ENCODE measurements at regions not wholly inside any gene's neighbourhood (a gene's known extent, or its start where the extent isn't known, plus 50 kb on each side); places are given as distances from the start of the nearest gene placed in this dataset.

- H3K27ac ChIP-seq (ENCODE audit: low read length): no peak overlapping the region
- no CpG with 5 or more reads among the region's 3 CpGs for WGBS (ENCODE audit: insufficient coverage, low lambda C conversion rate)
- H3K4me3 ChIP-seq (ENCODE audit: low read length): no peak overlapping the region
- H3K4me1 ChIP-seq (ENCODE audit: control insufficient read depth, insufficient read depth, low read length): no peaks in the 10 kb centered on the region
- H3K27me3 ChIP-seq (ENCODE audit: control insufficient read depth, insufficient read depth, low read length): no peaks in the 10 kb centered on the region
- no peak for DNase-seq
- H3K36me3 ChIP-seq (ENCODE audit: control insufficient read depth, insufficient read depth, low read length): no peaks in the 10 kb centered on the region
- no peaks in the 10 kb centered on the region for H3K9me3 ChIP-seq (ENCODE audit: control insufficient read depth, low read depth, low read length)
Measured at GRCh38 chr21:26708223-26708800, 135.2 kb upstream of the CYYR1 start.

GRCh38 chr21:26707246-26707645 lies 134.2 kb upstream of the CYYR1 start:
- H3K4me1 ChIP-seq (ENCODE audit: control insufficient read depth, insufficient read depth, low read length): no peaks in the 10 kb centered on the region
- no peaks in the 10 kb centered on the region for H3K9me3 ChIP-seq (ENCODE audit: control insufficient read depth, low read depth, low read length)
- H3K27me3 ChIP-seq (ENCODE audit: control insufficient read depth, insufficient read depth, low read length): no peaks in the 10 kb centered on the region
- no peaks in the 10 kb centered on the region for H3K36me3 ChIP-seq (ENCODE audit: control insufficient read depth, insufficient read depth, low read length)
- no peak overlapping the region for H3K27ac ChIP-seq (ENCODE audit: low read length)
- H3K4me3 ChIP-seq (ENCODE audit: low read length): no peak overlapping the region
- DNase-seq: no peak
- no CpG with 5 or more reads among the region's 2 CpGs for WGBS (ENCODE audit: insufficient coverage, low lambda C conversion rate)

GRCh38 chr21:26698416-26698815 lies 125.3 kb upstream of the CYYR1 start:
- no peak for DNase-seq
- Histone ChIP-seq H3K27ac (ENCODE audit: low read length) (no peak overlapping the region), H3K9me3 (ENCODE audit: control insufficient read depth, low read depth, low read length) (no peaks in the 10 kb centered on the region), H3K36me3 (ENCODE audit: control insufficient read depth, insufficient read depth, low read length) (no peaks in the 10 kb centered on the region), H3K4me1 (ENCODE audit: control insufficient read depth, insufficient read depth, low read length) (no peaks in the 10 kb centered on the region), H3K27me3 (ENCODE audit: control insufficient read depth, insufficient read depth, low read length) (no peaks in the 10 kb centered on the region), H3K4me3 (ENCODE audit: low read length) (no peak overlapping the region)
- 80% methylated on average over 1 of the region's 3 CpGs for WGBS (ENCODE audit: insufficient coverage, low lambda C conversion rate)

GRCh38 chr21:26691416-26691815 lies 118.3 kb upstream of the CYYR1 start:
- H3K4me3 ChIP-seq (ENCODE audit: low read length): no peak overlapping the region
- H3K27me3 ChIP-seq (ENCODE audit: control insufficient read depth, insufficient read depth, low read length): no peaks in the 10 kb centered on the region
- H3K4me1 ChIP-seq (ENCODE audit: control insufficient read depth, insufficient read depth, low read length): no peaks in the 10 kb centered on the region
- H3K27ac ChIP-seq (ENCODE audit: low read length): no peak overlapping the region
- H3K9me3 ChIP-seq (ENCODE audit: control insufficient read depth, low read depth, low read length): no peaks in the 10 kb centered on the region
- no peaks in the 10 kb centered on the region for H3K36me3 ChIP-seq (ENCODE audit: control insufficient read depth, insufficient read depth, low read length)
- DNase-seq: no peak
- WGBS (ENCODE audit: insufficient coverage, low lambda C conversion rate): 90% methylated on average over 2 of the region's 2 CpGs

GRCh38 chr21:26686705-26687104 lies 113.6 kb upstream of the CYYR1 start:
- no peaks in the 10 kb centered on the region for H3K9me3 ChIP-seq (ENCODE audit: control insufficient read depth, low read depth, low read length)
- H3K4me3 ChIP-seq (ENCODE audit: low read length): no peak overlapping the region
- no peak for DNase-seq
- H3K27ac ChIP-seq (ENCODE audit: low read length): no peak overlapping the region
- no peaks in the 10 kb centered on the region for H3K27me3 ChIP-seq (ENCODE audit: control insufficient read depth, insufficient read depth, low read length)
- no peaks in the 10 kb centered on the region for H3K36me3 ChIP-seq (ENCODE audit: control insufficient read depth, insufficient read depth, low read length)
- WGBS (ENCODE audit: insufficient coverage, low lambda C conversion rate): 100% methylated on average over 2 of the region's 6 CpGs
- no peaks in the 10 kb centered on the region for H3K4me1 ChIP-seq (ENCODE audit: control insufficient read depth, insufficient read depth, low read length)

GRCh38 chr21:26686278-26686677 lies 113.2 kb upstream of the CYYR1 start:
- 0% methylated on average over 1 of the region's 3 CpGs for WGBS (ENCODE audit: insufficient coverage, low lambda C conversion rate)
- Histone ChIP-seq H3K9me3 (ENCODE audit: control insufficient read depth, low read depth, low read length) (no peaks in the 10 kb centered on the region), H3K4me3 (ENCODE audit: low read length) (no peak overlapping the region), H3K27me3 (ENCODE audit: control insufficient read depth, insufficient read depth, low read length) (no peaks in the 10 kb centered on the region), H3K36me3 (ENCODE audit: control insufficient read depth, insufficient read depth, low read length) (no peaks in the 10 kb centered on the region), H3K4me1 (ENCODE audit: control insufficient read depth, insufficient read depth, low read length) (no peaks in the 10 kb centered on the region), H3K27ac (ENCODE audit: low read length) (no peak overlapping the region)
- DNase-seq: no peak

- Histone ChIP-seq H3K4me3 (ENCODE audit: low read length) (no peak overlapping the region), H3K27ac (ENCODE audit: low read length) (no peak overlapping the region), H3K4me1 (ENCODE audit: control insufficient read depth, insufficient read depth, low read length) (no peaks in the 10 kb centered on the region), H3K27me3 (ENCODE audit: control insufficient read depth, insufficient read depth, low read length) (no peaks in the 10 kb centered on the region), H3K36me3 (ENCODE audit: control insufficient read depth, insufficient read depth, low read length) (no peaks in the 10 kb centered on the region), H3K9me3 (ENCODE audit: control insufficient read depth, low read depth, low read length) (no peaks in the 10 kb centered on the region)
- 75% methylated on average over 2 of the region's 4 CpGs for WGBS (ENCODE audit: insufficient coverage, low lambda C conversion rate)
- DNase-seq: no peak
Measured at GRCh38 chr21:26684889-26685288, 111.8 kb upstream of the CYYR1 start.

GRCh38 chr21:26683996-26684395 lies 110.9 kb upstream of the CYYR1 start:
- DNase-seq: no peak
- H3K4me3 ChIP-seq (ENCODE audit: low read length): no peak overlapping the region
- no peaks in the 10 kb centered on the region for H3K4me1 ChIP-seq (ENCODE audit: control insufficient read depth, insufficient read depth, low read length)
- H3K9me3 ChIP-seq (ENCODE audit: control insufficient read depth, low read depth, low read length): no peaks in the 10 kb centered on the region
- no peaks in the 10 kb centered on the region for H3K36me3 ChIP-seq (ENCODE audit: control insufficient read depth, insufficient read depth, low read length)
- no peak overlapping the region for H3K27ac ChIP-seq (ENCODE audit: low read length)
- no peaks in the 10 kb centered on the region for H3K27me3 ChIP-seq (ENCODE audit: control insufficient read depth, insufficient read depth, low read length)
- WGBS (ENCODE audit: insufficient coverage, low lambda C conversion rate): no CpG with 5 or more reads among the region's 2 CpGs

- H3K4me1 ChIP-seq (ENCODE audit: control insufficient read depth, insufficient read depth, low read length): no peaks in the 10 kb centered on the region
- no peaks in the 10 kb centered on the region for H3K9me3 ChIP-seq (ENCODE audit: control insufficient read depth, low read depth, low read length)
- no peak for DNase-seq
- no peaks in the 10 kb centered on the region for H3K27me3 ChIP-seq (ENCODE audit: control insufficient read depth, insufficient read depth, low read length)
- WGBS (ENCODE audit: insufficient coverage, low lambda C conversion rate): no CpG with 5 or more reads among the region's 3 CpGs
- no peaks in the 10 kb centered on the region for H3K36me3 ChIP-seq (ENCODE audit: control insufficient read depth, insufficient read depth, low read length)
- no peak overlapping the region for H3K4me3 ChIP-seq (ENCODE audit: low read length)
- H3K27ac ChIP-seq (ENCODE audit: low read length): no peak overlapping the region
Measured at GRCh38 chr21:26679284-26679683, 106.2 kb upstream of the CYYR1 start.

- DNase-seq: no peak
- no peak overlapping the region for H3K27ac ChIP-seq (ENCODE audit: low read length)
- no peaks in the 10 kb centered on the region for H3K36me3 ChIP-seq (ENCODE audit: control insufficient read depth, insufficient read depth, low read length)
- H3K27me3 ChIP-seq (ENCODE audit: control insufficient read depth, insufficient read depth, low read length): no peaks in the 10 kb centered on the region
- H3K4me3 ChIP-seq (ENCODE audit: low read length): no peak overlapping the region
- H3K4me1 ChIP-seq (ENCODE audit: control insufficient read depth, insufficient read depth, low read length): no peaks in the 10 kb centered on the region
- 80% methylated on average over 1 of the region's 5 CpGs for WGBS (ENCODE audit: insufficient coverage, low lambda C conversion rate)
- no peaks in the 10 kb centered on the region for H3K9me3 ChIP-seq (ENCODE audit: control insufficient read depth, low read depth, low read length)
Measured at GRCh38 chr21:26674323-26674722, 101.2 kb upstream of the CYYR1 start.

GRCh38 chr21:26669215-26669764 lies 96.2 kb upstream of the CYYR1 start:
- Histone ChIP-seq H3K4me1 (ENCODE audit: control insufficient read depth, insufficient read depth, low read length) (no peaks in the 10 kb centered on the region), H3K36me3 (ENCODE audit: control insufficient read depth, insufficient read depth, low read length) (no peaks in the 10 kb centered on the region), H3K27ac (ENCODE audit: low read length) (no peak overlapping the region), H3K4me3 (ENCODE audit: low read length) (no peak overlapping the region), H3K27me3 (ENCODE audit: control insufficient read depth, insufficient read depth, low read length) (no peaks in the 10 kb centered on the region), H3K9me3 (ENCODE audit: control insufficient read depth, low read depth, low read length) (no peaks in the 10 kb centered on the region)
- DNase-seq: no peak
- 80% methylated on average over 1 of the region's 4 CpGs for WGBS (ENCODE audit: insufficient coverage, low lambda C conversion rate)

All from large intestine (tissue), 3 donors.